Right ventricle myocardium inferior (tissue), 1 donor: ENCODE measurements at regions not wholly inside any gene's neighbourhood (a gene's known extent, or its start where the extent isn't known, plus 50 kb on each side); places are given as distances from the start of the nearest gene placed in this dataset.
"Not testable (repeated sequence)": the region's sequence is repeated elsewhere in the genome, so short reads cannot be mapped to it uniquely, and the experiment has no call there.

Source experiments
- ATAC-seq: fragments of 200-7000 bp; cut with Tn5 transposase; one replicate; pipeline ENCODE4 v1.9.1; 2020; ENCODE audit warnings: mild to moderate bottlenecking, moderate library complexity
- DNase-seq: peaks from one replicate; pipeline ENCODE4 v3.0.0; 2021; ENCODE audit errors: missing footprints
- intact Hi-C: fragments of 100-400 bp; cut with DNase I; formaldehyde crosslinking; loops from one replicate; pipeline ENCODE4 v1.11.0; 2022
- donor health status: DM: no; HTN: yes; CAD: no; lungs with severe emphysema.

DNA sequence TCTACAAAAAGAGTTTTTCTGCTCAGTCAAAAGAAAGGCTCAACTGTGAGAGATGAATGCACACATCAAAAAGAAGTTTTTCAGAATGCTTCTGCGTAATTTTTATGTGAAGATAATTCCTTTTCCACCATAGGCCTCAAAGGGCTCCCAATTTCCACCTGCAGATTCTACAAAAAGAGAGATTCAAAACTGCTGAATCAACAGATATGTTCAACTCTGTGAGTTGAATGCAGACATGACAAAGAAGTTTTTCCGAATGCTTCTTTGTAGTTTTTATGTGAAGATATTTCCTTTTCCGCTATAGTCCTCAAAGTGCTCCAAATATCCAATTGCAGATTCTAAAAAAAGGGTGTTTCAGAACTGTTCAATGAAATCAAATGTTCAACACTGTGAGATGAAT lies 300.8 kb upstream of the DEFB115 start:
- ATAC-seq, DNase-seq, intact Hi-C loops: not testable (repeated sequence)

DNA sequence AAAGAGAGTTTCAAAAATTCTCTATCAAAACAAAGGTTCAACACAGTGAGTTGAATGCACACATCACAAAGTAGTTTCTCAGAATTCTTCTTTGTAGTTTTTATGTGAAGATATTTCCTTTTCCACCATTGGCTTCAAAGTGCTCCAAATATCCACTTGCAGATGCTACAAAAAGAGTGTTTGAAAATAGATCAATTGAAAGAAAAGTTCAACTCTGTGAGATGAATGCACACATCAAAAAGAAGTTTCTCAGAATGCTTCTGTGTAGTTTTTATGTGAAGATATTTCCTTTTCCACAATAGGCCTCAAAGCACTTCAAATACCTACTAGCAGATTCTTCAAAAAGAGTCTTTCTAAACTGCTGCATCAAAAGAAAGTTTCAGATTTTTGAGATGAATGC lies 298.3 kb upstream of the DEFB115 start:
- intact Hi-C loops, DNase-seq, ATAC-seq: not testable (repeated sequence)

DNA sequence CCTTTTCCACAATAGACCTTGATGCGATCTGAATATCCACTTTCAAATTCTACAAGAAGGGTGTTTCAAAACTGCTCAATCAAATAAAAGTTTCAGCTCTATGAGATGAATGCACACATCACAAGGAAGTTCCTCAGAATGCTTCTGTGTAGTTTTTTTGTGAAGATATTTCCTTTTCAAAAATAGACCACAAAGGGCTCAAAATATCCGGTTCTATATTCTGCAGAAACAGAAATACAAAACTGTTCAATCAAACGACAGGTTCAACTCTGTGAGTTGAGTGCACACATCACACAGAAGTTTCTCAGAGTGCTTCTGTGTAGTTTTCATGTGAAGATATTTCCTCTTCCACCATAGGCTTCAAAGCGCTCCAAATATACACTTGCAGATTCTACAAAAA lies 293.9 kb upstream of the DEFB115 start:
- intact Hi-C loops: no loop called here
- DNase-seq: no peak
- no peak for ATAC-seq

DNA sequence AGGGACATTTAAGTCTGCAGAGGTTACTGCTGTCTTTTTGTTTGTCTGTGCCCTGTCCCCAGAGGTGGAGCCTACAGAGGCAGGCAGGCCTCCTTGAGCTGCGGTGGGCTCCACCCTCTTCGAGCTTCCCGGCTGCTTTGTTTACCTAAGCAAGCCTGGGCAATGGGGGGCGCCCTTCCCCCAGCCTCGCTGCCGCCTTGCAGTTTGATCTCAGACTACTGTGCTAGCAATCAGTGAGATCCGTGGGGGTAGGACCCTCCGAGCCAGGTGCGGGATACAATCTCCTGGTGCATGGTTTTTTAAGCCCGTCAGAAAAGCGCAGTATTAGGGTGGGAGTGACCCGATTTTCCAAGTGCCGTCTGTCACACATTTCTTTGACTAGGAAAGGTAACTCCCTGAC lies 281.6 kb upstream of the DEFB115 start:
- peak; percentile 39 for DNase-seq
- intact Hi-C loops, ATAC-seq: not testable (repeated sequence)

DNA sequence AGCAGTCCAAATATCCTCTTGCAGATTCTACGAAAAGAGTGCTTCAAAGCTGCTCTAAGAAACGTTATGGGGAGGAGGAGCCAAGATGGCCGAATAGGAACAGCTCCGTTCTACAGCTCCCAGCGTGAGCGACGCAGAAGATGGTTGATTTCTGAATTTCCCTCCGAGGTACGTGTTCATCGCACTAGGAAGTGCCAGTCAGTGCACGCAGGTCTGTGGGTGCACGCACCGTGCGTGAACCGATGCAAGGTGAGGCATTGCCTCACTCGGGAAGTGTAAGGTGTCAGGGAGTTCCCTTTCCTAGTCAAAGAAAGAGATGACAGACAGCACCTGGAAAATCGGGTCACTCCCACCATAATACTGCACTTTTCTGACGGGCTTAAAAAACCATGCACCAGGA lies 272.1 kb upstream of the DEFB115 start:
- DNase-seq (peak; percentile 16), ATAC-seq (no peak)
- intact Hi-C loops: no loop called here
